DMS153 (cell line): ENCODE measurements at regions not wholly inside any gene's neighbourhood (a gene's known extent, or its start where the extent isn't known, plus 50 kb on each side); places are given as distances from the start of the nearest gene placed in this dataset.
"Not testable (repeated sequence)": the region's sequence is repeated elsewhere in the genome, so short reads cannot be mapped to it uniquely, and the experiment has no call there.

Experiments
- DNase-seq: peaks from one replicate; lab custom pipeline; 2025; lab: John Stamatoyannopoulos, UW

DNA sequence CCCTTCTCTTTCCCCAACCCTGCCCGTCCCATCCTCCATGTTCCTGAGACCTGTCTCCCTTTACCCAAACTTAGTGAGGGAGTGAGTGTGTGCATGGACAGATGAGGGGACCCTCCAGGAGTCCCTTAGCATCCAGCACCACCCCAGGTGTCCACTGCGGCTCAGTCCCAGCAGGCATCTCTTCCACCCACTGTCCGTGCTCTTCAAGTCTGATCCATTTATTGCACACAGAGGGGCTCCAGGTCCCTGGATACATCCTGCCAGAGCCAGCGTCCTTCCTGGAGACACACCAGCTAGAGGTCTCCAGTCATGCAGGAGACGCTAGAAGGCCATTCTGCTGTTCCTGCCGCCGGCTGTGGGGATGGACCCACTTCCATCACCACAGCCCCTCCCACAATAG lies 239.2 kb downstream of the ADGRD1 start:
- no peak for DNase-seq

DNA sequence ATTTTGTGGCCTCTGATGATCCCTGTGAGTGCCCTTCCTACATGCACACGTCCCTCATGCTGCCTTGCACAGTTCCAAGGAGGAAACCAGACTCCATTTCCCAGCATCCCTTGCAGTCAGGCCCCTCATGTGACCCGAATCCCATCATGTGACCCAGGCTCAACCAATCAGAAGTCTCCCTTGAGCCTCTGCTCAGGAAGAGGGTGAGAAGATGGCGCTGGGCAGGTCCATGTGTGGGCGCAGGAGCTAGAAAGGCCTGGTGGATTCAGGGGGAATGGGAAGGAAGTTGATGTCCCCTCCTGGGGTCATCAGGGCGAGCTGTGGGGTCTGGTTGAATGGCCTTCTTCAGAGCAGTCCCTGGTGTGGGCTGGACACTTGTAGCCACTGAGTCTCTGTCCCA lies 240.5 kb downstream of the ADGRD1 start:
- no peak for DNase-seq

DNA sequence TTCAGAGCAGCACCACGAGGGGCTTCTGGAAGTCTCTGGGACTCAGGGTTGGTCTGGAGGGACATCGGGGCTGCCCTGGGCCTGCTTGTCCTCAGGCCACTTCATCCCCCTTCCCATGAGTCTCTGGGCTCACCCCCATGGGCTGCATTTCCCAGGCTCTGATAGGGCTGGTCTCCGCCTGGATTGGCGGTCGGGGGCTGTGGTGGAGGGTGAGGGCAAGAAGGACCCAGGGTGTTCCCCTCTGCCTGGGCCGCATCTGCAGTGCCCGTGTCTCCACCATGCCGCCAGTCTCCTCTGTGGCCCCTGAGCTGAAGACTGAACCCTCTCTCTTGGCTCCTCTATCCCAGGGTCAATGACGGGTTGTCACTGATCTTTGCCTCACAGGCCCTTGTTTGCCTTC lies 242.1 kb downstream of the ADGRD1 start:
- no peak for DNase-seq

DNA sequence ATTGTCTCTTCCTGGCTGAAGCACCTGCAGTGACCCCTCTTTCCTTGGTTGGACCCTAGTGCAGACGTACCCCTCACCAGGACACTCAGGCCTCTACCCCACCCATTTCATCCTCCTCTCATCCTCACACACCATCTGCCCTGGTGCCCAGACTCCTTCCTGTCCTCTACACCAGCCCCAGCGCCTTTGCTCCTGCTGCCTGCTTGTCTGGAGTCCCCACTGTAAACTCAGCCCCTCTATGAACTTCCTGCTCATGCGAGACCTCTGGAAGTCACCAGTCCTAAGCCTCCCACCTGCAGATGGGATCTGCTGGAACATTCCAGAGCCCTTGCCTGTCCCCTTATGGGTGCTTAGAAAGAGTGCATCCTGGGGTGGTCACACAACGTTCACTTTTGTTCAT lies 242.5 kb downstream of the ADGRD1 start:
- DNase-seq = no peak

DNA sequence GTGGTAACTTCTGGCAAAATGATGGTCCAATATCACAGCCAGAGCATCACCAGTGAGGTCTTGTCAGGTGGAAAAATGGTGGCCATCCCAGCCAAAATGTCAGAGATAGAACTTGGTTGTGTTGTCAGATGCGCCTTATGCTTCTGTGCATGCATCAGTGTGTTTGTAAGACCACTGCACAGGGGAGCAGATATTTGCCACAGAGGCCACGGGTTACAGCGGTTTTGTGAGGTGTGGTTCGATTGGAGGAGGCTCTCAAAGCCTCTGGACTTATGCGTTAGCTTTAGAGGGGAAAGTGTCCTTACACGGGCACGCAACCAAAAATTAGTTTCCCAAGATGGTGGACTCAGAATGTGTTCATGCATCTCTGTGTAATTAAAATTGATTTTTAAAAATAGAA lies 243.8 kb downstream of the ADGRD1 start:
- DNase-seq = no peak

DNA sequence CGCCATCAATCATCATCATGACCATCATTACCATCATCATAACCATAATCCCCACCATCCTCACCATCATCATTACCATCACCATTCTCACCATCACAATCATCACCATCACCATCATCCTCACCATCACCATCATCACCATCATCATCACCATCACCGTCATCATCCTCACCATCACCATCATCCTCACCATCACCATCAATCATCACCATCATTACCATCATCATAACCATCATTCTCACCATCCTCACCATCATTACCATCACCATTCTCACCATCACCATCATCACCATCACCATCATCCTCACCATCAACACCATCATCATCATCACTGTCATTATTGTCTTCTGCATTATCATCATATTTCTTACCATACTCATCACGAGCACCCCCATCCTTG lies 245.5 kb downstream of the ADGRD1 start:
- DNase-seq = no peak

DNA sequence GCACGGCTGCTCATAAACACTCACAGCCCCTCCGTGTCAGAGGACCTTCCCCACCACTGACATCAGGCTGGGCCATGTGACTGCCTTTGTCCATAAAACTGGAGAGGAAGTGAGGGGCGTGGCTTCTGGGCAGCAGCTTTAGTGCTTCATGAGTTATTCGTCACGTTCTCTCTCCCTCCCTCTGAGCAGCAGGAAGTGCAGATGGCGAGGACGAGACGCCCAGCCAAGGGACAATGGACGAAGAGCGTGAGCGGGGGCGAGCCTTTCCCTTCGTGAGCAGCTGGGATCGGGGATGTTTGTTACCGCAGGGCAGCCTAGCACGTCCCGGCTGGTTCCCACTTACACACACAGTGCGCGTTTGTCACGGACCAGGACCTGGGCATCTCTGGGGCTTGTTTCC lies 248.2 kb downstream of the ADGRD1 start:
- DNase-seq = not testable (repeated sequence)

DNA sequence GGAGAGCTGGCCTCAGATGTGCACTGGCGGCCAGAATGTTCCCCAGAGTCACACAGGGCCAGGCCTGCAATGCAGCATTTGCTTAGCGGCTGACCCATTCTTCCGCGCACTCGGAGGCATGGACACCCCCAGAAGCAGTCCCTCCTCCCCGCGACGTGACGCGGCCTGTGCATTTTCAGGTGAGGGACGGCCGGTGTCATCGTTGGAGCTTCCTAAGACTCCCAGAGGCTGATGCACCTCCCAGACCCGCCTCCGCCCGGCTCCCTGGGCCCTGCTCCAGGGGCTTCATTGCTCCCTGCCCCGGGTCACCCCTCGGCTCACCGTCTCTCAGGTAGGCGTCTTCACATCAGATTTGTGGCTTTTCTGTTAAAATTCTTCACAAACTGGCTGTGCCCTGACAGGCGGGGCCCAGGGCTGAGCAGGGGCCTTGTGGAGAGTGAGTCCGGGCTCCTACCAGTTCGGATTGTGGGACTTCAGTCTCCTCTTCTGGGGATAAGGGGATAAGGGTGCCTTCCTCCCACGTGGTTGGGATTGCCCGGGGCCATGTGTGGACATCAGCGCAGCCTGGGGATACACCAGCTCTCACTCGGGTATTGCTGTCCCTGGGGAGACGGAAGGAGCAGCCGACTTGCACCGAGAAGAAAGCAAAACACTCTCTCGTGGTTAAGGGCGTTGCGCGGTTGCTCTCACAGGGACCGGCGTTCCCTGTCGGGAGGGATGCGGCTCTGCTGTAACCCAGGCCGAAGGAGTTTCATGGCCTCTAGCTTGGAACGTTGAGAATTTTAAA lies 249.1 kb downstream of the ADGRD1 start:
- no peak for DNase-seq

DNA sequence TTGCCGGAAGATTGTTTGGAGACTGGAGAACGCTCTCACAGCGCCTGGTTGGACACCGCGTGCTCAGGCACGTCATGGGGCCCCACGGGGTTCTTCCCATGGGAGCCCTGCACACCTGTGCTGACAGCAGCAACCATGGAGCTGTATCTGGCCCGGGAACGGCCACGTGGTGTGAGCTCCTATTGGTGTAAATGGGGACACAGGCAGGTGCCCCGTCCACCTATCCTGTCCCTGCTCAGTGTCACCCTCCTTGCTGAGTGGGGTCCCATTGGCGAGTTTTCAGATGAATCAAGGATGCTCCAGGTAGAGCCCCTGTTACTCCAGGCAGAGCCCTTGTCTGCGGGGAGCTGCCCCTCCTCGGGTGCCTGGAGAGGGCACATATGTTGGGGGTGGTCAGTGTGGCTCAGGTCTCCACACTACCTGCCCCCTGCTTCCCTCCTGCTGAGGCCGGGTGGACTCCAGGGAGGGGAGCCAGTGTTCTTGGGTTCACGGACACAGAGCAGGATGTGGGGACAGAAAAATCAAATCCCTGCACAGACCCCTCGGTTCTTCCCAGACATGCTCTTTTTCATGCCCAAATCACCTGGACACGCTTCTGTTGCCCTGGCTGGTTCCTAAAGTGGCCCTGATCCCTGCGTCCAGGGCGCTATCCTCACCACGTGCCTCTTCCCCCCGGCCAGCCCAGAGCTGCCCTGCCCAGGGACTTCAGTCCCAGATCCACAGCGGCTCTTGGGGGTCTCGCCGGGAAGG lies 250.1 kb downstream of the ADGRD1 start:
- DNase-seq = no peak

DNA sequence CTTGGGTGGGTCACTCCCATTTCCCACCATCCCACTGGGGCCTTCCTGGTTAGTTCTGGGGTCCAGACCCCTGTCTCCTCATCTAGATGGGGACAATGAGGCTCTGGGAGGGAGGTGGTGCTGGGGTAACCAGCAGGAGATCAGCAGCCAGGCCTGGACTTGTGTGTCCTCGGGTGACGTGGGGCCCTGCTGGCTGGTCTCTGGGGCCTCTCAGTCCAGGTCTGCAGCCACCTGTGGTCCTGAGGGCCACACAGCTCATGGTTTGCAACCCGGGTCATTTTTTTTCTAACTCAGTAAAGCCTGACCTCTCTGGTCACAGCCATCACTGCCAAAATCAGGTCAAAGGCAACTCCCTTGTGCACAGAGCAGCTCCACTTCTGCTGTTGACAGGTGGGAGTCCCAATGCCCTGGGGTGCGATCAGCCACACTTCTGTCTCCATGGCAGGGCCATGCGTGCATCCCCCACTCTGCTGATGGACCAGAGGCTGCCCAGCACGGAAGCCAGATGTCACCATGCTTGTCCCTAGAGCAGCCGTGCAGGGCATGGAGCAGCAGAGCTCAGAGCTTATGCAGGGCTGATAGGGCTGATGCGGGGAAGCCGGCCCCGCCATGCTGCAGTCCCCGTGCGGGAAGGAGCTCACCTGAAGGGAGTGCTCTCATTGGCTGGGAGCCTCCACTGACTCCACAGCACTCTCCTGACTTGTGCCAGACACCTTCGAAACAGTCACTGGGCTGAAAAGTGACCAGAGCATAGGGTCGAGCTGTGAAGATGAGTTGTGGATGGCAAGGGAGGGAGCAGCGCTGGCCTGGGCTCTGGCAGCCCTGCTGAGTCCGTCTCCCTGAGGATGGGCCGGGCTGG lies 250.9 kb downstream of the ADGRD1 start:
- no peak for DNase-seq

DNA sequence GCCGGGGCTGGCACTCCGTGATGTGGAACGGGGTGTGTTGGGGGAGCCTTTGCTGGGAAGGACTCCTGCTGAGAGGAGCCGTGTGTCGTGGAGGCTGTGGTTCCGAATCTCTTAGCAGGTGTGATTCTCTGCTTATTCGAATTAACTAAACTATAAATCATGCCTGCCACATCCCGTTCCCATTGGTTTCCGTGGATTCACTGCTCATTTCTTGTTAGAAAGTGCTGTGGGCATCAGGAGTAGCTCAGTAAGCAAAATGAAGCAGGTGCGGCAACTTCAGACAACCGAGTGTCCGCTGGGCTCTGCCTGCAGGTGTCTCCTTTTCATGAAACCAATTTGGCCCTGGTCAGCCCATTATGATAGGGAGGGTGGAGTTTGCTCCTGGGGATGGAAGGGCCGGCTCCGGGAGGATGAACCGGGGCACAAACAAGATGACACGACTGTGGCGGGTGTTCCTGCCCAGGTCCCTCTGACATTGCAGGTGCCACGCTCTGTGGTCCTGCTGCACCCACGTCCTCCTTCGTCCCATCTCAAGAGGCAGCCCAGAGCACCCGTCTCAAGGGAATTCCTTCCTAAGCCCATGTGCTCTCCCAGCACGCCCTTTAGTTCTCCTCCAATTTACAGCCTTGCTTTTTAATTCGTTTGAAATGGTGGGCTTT lies 251.7 kb downstream of the ADGRD1 start:
- not testable (repeated sequence) for DNase-seq

DNA sequence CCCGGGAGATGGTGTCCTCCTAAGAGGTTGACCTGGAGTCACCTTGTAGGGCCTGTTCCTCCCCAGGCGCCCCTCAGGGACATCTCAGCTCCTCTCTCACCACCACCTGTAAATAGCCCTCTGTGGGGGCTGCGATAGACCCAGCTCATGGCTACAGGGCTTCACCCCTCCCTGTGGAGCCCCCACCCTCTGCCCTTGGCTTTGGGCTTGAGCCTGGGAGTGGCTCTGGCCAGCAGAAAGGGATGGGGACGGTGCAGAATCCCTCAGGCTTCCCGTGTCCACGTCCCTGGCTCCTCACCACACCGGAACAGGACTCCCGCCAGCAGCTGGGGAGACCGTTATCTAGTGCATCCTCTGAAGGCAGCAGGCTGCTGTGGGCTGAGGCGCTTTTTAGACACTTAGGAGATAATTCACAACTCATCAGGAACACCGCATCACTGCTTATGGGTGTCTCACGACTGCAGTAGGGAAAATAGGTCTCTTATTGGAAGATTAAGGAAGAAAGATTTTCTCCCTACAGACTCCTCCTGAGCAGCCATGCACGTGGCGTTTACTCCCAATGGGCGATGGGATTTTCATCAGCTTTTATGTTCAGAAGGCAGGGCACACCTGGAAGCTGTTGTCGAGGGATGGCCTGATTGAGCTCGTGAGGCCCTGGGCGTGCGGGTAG lies 253.1 kb downstream of the ADGRD1 start:
- DNase-seq = not testable (repeated sequence)

DNA sequence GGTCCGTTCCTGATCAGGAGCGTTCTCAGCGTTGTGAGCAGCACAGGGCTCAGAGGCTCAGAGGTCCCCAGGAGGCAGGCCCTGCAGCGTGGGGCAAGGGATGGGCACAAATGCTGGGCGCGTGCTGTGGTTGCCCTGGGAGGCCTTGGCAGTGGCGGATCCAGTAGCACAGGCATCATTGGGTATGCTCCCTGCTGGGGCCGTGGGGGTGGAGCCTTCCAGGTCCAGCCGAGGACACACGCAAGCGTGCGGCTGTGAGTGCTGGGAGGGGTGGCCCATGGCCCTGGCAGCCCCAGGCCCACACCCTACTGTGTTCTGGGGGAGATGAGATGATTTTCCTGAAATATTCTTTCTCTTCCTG lies 253.6 kb downstream of the ADGRD1 start:
- not testable (repeated sequence) for DNase-seq

DNA sequence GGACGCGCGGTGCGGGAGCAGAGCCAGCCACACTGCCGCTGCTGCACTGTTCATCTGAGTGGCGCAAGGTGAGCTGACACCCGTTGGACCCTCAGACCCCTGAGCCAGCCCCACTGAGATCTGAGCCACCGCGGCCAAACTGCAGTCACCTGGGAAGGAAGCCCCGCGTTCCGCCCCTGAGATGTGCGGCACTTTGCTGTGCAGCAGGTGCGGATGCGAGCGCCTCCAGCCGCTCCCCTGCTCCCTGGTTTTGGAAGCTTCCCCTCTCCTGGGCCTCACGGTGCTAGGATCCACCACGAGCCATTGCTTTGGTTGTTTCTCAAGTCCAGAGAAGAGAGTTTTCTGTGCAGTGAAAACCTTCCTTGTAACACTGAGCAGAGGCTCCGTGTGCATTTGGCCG lies 254.1 kb downstream of the ADGRD1 start:
- not testable (repeated sequence) for DNase-seq

DNA sequence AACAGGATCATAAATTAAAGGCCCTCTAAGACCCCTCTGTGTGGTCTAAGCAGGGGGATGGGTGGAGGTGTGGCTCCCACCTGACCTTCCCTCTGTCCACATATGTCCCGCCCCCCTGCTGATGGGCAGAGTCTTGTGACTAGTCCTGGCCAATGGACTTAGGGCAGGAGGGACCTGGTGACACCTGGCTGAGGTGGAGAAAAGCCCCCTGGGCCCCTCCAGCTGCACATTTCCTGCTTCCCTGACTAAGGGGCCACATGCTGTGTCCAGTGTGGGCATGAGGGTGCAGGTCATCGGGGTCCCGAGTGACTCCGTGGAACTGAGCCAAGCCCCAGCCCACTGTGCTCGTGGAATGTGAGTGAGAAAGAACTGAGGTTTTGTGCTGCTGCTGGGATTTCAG lies 254.7 kb downstream of the ADGRD1 start:
- DNase-seq = no peak

DNA sequence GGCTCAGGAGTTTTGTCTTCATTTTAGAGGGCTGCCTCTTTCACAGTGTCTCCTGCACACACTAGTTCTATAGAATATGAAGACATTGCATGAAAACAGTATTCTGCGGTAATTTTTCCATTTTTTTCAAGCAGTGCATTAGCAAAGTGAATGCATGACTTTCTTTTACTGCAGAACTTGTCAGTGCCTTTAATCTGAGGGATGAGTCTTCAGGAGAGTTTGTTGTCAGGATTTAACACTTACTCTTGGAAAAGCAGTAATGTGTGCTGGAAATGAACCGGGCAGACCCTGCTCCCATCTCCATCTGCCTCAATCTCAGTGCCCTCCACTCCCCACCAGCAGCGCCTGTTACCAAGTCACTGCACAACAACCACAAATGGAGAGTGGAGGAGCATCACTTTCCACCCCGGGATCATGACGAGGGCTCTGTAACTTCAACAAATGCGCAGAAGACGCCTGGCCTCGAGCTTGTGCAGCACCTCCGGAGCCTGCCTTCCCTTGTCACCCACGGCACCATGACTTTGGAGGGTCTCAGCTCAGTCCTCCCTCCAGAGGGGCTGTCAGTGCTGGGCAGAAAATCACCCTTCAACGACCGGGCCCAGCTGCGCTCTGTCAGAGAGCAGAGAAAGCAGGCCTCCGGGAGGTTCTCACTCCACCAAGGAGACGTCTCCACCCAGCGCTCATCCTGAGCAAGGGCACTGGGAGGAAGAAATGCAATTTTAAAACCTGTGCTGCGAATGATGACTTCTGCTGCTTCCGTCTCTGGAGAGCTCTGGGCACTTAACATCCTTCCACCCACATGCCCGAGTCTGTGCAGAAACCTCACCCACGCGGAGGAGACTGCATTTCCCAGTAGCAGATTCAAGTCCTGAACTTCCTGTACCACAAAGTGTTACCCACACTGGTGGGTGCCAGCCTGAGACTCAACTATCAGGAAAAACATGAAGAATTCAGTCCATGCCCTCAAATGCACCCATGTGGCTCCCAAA lies 255.7 kb downstream of the ADGRD1 start:
- no peak for DNase-seq

DNA sequence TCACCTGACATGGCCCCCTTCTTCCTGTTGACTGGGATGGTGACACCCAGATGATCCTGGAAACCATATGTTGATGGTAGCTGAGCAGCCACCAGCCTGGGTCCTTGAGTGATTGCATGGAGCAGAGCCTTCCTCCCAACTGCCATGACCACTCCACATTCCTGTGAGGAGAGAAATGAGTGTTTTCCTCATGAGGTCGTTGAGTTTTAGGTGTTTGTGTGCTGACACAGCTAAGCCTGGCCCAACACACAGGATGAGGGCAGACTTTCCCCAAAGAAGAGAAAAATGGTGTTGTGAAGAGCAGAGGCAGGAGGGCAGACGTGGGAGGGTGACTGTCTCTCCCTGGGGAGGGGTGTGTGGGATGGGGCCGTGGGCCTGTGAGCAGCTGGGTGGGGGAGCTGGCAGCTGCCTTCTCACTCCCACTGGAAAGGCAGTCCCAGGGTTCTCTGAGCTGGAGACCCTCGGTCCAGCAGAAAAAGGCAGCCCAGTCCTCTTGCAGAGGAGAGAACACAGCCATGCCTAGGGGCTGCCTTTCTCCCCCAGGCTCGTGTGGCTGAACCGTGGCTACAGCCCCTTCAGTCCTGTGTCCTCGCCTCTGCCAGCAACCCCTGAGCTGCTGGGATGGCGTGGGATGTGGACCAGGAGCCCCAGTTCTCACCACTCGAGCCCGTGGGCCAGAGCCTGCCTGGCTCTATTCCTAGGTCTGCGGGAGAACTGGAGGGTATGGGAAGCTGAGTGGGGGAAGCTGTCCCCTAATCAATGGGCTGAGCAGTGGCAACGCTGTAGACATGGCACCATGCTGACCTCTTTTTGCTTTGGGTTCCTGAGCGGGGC lies 257.0 kb downstream of the ADGRD1 start:
- no peak for DNase-seq

DNA sequence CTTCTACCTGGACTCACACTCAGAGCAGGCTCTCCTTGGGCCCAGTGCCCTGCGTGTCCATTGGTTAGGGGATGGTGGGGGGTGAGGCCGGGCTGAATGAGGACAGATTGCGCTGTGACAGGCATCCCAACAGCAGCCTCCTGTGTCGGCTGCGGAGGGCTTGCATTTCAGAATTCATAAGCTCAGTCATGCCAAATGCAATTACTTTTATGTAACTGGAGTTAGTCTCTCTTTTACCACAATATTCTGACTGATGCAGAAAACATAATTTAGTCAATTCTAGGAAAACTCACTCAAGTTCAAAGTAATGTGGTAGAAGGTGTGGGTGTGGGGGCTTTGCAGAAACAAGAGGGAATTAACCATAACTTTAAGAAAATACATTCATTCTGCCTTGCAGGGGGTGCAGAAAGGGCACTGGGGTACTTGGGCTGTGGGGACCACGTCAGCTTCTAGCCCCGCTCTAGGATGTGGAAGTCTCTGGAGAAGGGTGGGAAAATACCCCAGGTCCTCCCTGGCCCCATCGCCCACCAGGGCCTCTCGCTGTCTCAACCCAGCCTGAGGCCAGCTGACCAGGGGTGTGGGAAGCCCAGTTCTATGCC lies 257.7 kb downstream of the ADGRD1 start:
- no peak for DNase-seq

DNA sequence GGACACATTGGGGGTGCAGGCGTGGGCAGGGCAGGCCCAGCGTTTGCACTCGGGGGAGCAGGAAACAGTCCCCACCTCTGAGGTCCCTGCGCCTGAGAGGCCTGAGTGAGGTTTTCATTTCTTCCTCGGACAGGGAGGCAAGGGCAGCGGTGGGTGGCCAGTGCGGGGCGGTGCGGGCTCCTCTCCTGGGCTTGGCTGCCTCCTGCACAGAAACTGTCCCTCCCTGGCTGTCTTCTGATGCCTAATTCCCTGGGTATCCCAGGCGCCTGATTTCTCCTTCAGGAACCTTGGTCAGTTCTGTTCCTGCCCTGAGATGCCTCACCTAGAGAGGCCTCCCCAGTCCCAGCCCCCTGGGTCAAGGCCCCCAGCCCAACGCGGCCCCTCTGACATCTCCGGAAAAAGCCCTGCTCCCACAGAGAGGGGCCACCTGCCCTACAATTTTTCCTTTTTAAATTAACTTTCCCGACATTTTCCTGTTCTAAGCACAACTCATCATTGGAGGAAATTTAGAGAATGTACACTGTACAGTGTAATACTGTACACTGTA lies 260.3 kb downstream of the ADGRD1 start:
- DNase-seq = no peak
